Fibroblast of gingiva (primary cell): ENCODE measurements at regions not wholly inside any gene's neighbourhood (a gene's known extent, or its start where the extent isn't known, plus 50 kb on each side); places are given as distances from the start of the nearest gene placed in this dataset.
"Not testable (repeated sequence)": the region's sequence is repeated elsewhere in the genome, so short reads cannot be mapped to it uniquely, and the experiment has no call there.

Experiments
- DNase-seq: peaks from one replicate; pipeline ENCODE4 v3.0.0-alpha.2; 2011; ENCODE audit warnings: low read depth

- no peak for DNase-seq
Measured at GRCh38 chr20:51187261-51187660, 164.4 kb upstream of the KCNG1 start.

GRCh38 chr20:51185861-51186260, 163.0 kb upstream of the KCNG1 start:
- no peak for DNase-seq

GRCh38 chr20:51185277-51185676, 162.4 kb upstream of the KCNG1 start:
- DNase-seq = no peak

GRCh38 chr20:51184289-51184688, 161.4 kb upstream of the KCNG1 start:
- DNase-seq = no peak

- DNase-seq = no peak
Measured at GRCh38 chr20:51183451-51183850, 160.5 kb upstream of the KCNG1 start.

GRCh38 chr20:51182571-51182970, 159.7 kb upstream of the KCNG1 start:
- no peak for DNase-seq

GRCh38 chr20:51178153-51178552, 155.2 kb upstream of the KCNG1 start:
- DNase-seq = no peak

GRCh38 chr20:51176876-51177275, 154.0 kb upstream of the KCNG1 start:
- no peak for DNase-seq

- DNase-seq = no peak
Measured at GRCh38 chr20:51176446-51176845, 153.5 kb upstream of the KCNG1 start.

- no peak for DNase-seq
Measured at GRCh38 chr20:51175724-51176123, 152.8 kb upstream of the KCNG1 start.

- no peak for DNase-seq
Measured at GRCh38 chr20:51175156-51175555, 152.2 kb upstream of the KCNG1 start.

- no peak for DNase-seq
Measured at GRCh38 chr20:51174536-51174935, 151.6 kb upstream of the KCNG1 start.

- DNase-seq = no peak
Measured at GRCh38 chr20:51172558-51173428, 149.9 kb upstream of the KCNG1 start.

GRCh38 chr20:51171141-51171540, 148.2 kb upstream of the KCNG1 start:
- DNase-seq = no peak

- DNase-seq = no peak
Measured at GRCh38 chr20:51169813-51170212, 146.9 kb upstream of the KCNG1 start.

GRCh38 chr20:51167911-51168310, 145.0 kb upstream of the KCNG1 start:
- not testable (repeated sequence) for DNase-seq

GRCh38 chr20:51166489-51166888, 143.6 kb upstream of the KCNG1 start:
- no peak for DNase-seq

- DNase-seq = no peak
Measured at GRCh38 chr20:51165131-51165530, 142.2 kb upstream of the KCNG1 start.

- no peak for DNase-seq
Measured at GRCh38 chr20:51164731-51165130, 141.8 kb upstream of the KCNG1 start.

GRCh38 chr20:51163996-51164600, 141.2 kb upstream of the KCNG1 start:
- no peak for DNase-seq

- no peak for DNase-seq
Measured at GRCh38 chr20:51162015-51162414, 139.1 kb upstream of the KCNG1 start.

GRCh38 chr20:51160821-51161220, 137.9 kb upstream of the KCNG1 start:
- DNase-seq = no peak

GRCh38 chr20:51159981-51160380, 137.1 kb upstream of the KCNG1 start:
- no peak for DNase-seq

- no peak for DNase-seq
Measured at GRCh38 chr20:51159303-51159702, 136.4 kb upstream of the KCNG1 start.
